H9 (cell line): ENCODE measurements at regions not wholly inside any gene's neighbourhood (a gene's known extent, or its start where the extent isn't known, plus 50 kb on each side); places are given as distances from the start of the nearest gene placed in this dataset.

ENCODE experiments used
- DNase-seq: peaks from one replicate; pipeline ENCODE4 v3.0.0-alpha.2; 2017
- H2AFZ ChIP-seq: one replicate; pipeline ENCODE4 v1.6.1; 2013; ENCODE audit warnings: mild to moderate bottlenecking, low read length, control low read depth, moderate library complexity
- H2AK5ac ChIP-seq: 2 replicates; pipeline ENCODE4 v1.6.1; 2013; ENCODE audit warnings: low read length, control low read depth, mixed read lengths; ENCODE audit not compliant: insufficient read length
- H2BK120ac ChIP-seq: one replicate; pipeline ENCODE4 v1.6.1; 2013; ENCODE audit warnings: low read depth, mild to moderate bottlenecking, low read length, control low read depth, inconsistent platforms; ENCODE audit not compliant: poor library complexity, severe bottlenecking
- H2BK12ac ChIP-seq: 2 replicates; pipeline ENCODE4 v1.6.1; 2013; ENCODE audit warnings: low read length, control low read depth, mixed read lengths, low read depth; ENCODE audit not compliant: insufficient read length
- H2BK15ac ChIP-seq: 2 replicates; pipeline ENCODE4 v1.6.1; 2013; ENCODE audit warnings: low read depth, low read length, control low read depth
- H2BK20ac ChIP-seq: one replicate; pipeline ENCODE4 v1.6.1; 2013; ENCODE audit warnings: low read depth, mild to moderate bottlenecking, low read length, control low read depth, inconsistent platforms; ENCODE audit not compliant: poor library complexity, severe bottlenecking
- H2BK5ac ChIP-seq: 2 replicates; pipeline ENCODE4 v1.6.1; 2013; ENCODE audit warnings: low read length, control low read depth, mixed read lengths; ENCODE audit not compliant: insufficient read length
- H3K14ac ChIP-seq: 2 replicates; pipeline ENCODE4 v1.6.1; 2013; ENCODE audit warnings: low read length, control low read depth; ENCODE audit not compliant: insufficient read depth
- H3K18ac ChIP-seq: 2 replicates; pipeline ENCODE4 v1.6.1; 2013; ENCODE audit warnings: low read depth, mild to moderate bottlenecking, mixed read lengths, low read length, control low read depth; ENCODE audit not compliant: insufficient read length
- H3K23ac ChIP-seq: 2 replicates; pipeline ENCODE4 v1.6.1; 2013; ENCODE audit warnings: low read length, control low read depth, mixed read lengths, low read depth; ENCODE audit not compliant: insufficient read length
- H3K23me2 ChIP-seq: 2 replicates; pipeline ENCODE4 v1.6.1; 2013; ENCODE audit warnings: low read depth, mild to moderate bottlenecking, mixed read lengths, low read length, control low read depth; ENCODE audit not compliant: insufficient read length, poor library complexity, severe bottlenecking
- H3K27ac ChIP-seq: 2 replicates; pipeline ENCODE4 v1.5.1; 2013; ENCODE audit warnings: low read length, control low read depth, mixed read lengths, low read depth; ENCODE audit not compliant: insufficient read length
- H3K27me3 ChIP-seq: 2 replicates; pipeline ENCODE4 v1.6.1; 2013; ENCODE audit warnings: low read length, control low read depth, inconsistent platforms; ENCODE audit not compliant: insufficient read depth
- H3K4ac ChIP-seq: 2 replicates; pipeline ENCODE4 v1.6.1; 2013; ENCODE audit warnings: low read depth, mild to moderate bottlenecking, control low read depth, inconsistent platforms, low read length, moderate library complexity
- H3K4me1 ChIP-seq: 2 replicates; pipeline ENCODE4 v1.6.1; 2013; ENCODE audit warnings: low read length, control low read depth, inconsistent platforms; ENCODE audit not compliant: insufficient read depth
- H3K4me2 ChIP-seq: 2 replicates; pipeline ENCODE4 v1.6.1; 2013; ENCODE audit warnings: low read length, control low read depth, mixed read lengths; ENCODE audit not compliant: insufficient read length, insufficient read depth
- H3K56ac ChIP-seq: 2 replicates; pipeline ENCODE4 v1.6.1; 2013; ENCODE audit warnings: low read depth, mild to moderate bottlenecking, mixed read lengths, low read length, control low read depth; ENCODE audit not compliant: insufficient read length
- H3K79me1 ChIP-seq: 2 replicates; pipeline ENCODE4 v1.6.1; 2013; ENCODE audit warnings: low read depth, mild to moderate bottlenecking, moderate library complexity, low read length, control low read depth, inconsistent platforms; ENCODE audit not compliant: insufficient read depth, poor library complexity, severe bottlenecking
- H3K79me2 ChIP-seq: 2 replicates; pipeline ENCODE4 v1.6.1; 2013; ENCODE audit warnings: low read length, control low read depth, inconsistent platforms; ENCODE audit not compliant: insufficient read depth
- H3K9ac ChIP-seq: 2 replicates; pipeline ENCODE4 v1.6.1; 2013; ENCODE audit warnings: low read length, control low read depth, mixed read lengths; ENCODE audit not compliant: insufficient read length; ENCODE audit errors: extremely low read depth
- H3K9me3 ChIP-seq: one replicate; pipeline ENCODE4 v1.6.1; 2013; ENCODE audit warnings: low read depth, low read length, inconsistent platforms; ENCODE audit not compliant: control insufficient read depth
- H3T11ph ChIP-seq: one replicate; pipeline ENCODE4 v1.6.1; 2013; ENCODE audit warnings: mild to moderate bottlenecking, low read length, control low read depth, inconsistent platforms
- H4K20me1 ChIP-seq: one replicate; pipeline ENCODE4 v1.6.1; 2013; ENCODE audit not compliant: control insufficient read depth, insufficient read length, insufficient read depth
- H4K5ac ChIP-seq: 2 replicates; pipeline ENCODE4 v1.6.1; 2013; ENCODE audit warnings: low read depth, mild to moderate bottlenecking, mixed read lengths, low read length, control low read depth; ENCODE audit not compliant: insufficient read length
- H4K8ac ChIP-seq: replicated peaks from 2 replicates; pipeline ENCODE4 v1.6.1; 2013; ENCODE audit warnings: low read length, control low read depth, mixed read lengths, low read depth; ENCODE audit not compliant: insufficient read length
- H4K91ac ChIP-seq: 2 replicates; pipeline ENCODE4 v1.6.1; 2013; ENCODE audit warnings: low read depth, mild to moderate bottlenecking, moderate library complexity, mixed read lengths, low read length, control low read depth; ENCODE audit not compliant: insufficient read length
- H3K27ac Mint-ChIP-seq, 3 experiments: 2 replicates in 2 of 3; 3 replicates in 1 of 3; pipeline ENCODE4 v1.8.0; 2020 to 2021; ENCODE audit warnings: mixed read lengths in 3 of 3, mild to moderate bottlenecking in 1 of 3, moderate library complexity in 1 of 3
- H3K27me3 Mint-ChIP-seq: 2 replicates; pipeline ENCODE4 v1.8.0; 2021; ENCODE audit warnings: low read depth, mild to moderate bottlenecking, moderate library complexity, mixed read lengths
- H3K36me3 Mint-ChIP-seq, 3 experiments: 2 replicates in 2 of 3; 3 replicates in 1 of 3; pipeline ENCODE4 v1.8.0; 2020 to 2021; ENCODE audit warnings: low read depth in 3 of 3, mixed read lengths in 3 of 3; ENCODE audit not compliant: insufficient read depth in 1 of 3
- H3K4me1 Mint-ChIP-seq, 2 experiments: 2 replicates each; pipeline ENCODE4 v1.8.0; 2020; ENCODE audit warnings: mixed read lengths in 2 of 2
- H3K4me3 Mint-ChIP-seq, 2 experiments: 2 replicates in 1 of 2; 3 replicates in 1 of 2; pipeline ENCODE4 v1.8.0; 2020 to 2021; ENCODE audit warnings: mild to moderate bottlenecking in 2 of 2, mixed read lengths in 2 of 2, moderate library complexity in 1 of 2
- H3K9me3 Mint-ChIP-seq, 2 experiments: 2 replicates in 1 of 2; 3 replicates in 1 of 2; pipeline ENCODE4 v1.8.0; 2020; ENCODE audit warnings: mild to moderate bottlenecking in 2 of 2, mixed read lengths in 2 of 2, moderate library complexity in 1 of 2
- WGBS: extraction: QIAGEN DNeasy Blood & Tissue Kit; methylation state at CpG from one replicate; pipeline ENCODE4 v1.1.7; 2013; ENCODE audit warnings: missing lambda C conversion rate, low lambda C conversion rate, mixed read lengths; ENCODE audit not compliant: insufficient read length; ENCODE audit errors: extremely low coverage; 5-methylcytosine and 5-hydroxymethylcytosine counted together
- TF ChIP-seq, protein P1 (sequence below): fragments of 200-600 bp; sonication (generic); conservative IDR thresholded peaks from 3 replicates; pipeline ENCODE4 v1.8.0; 2021; ENCODE audit warnings: antibody characterized with exemption, mild to moderate bottlenecking

DNA sequence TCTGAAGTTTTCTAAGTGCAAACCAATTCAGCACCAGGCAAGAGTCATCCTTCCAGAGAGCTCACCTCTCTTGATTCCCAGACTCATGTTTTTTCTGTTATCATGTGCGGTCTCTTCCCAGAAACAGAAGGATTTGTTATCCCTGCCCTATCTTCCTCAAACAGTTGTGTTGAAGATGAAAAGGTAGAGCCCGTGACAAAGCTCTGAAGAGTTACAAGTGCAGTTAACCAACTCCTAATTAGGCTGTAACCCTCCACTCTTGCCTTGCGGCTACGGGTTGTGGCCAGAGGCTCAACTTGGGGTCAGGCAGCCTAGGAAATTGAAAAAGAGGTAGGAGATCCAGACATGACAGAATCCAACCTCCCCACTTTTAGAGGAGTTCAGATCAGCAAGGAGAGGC lies 76.2 kb upstream of the CADM1 start:
- no peak overlapping the region for H3K9ac ChIP-seq
- TF ChIP-seq, protein P1, sequence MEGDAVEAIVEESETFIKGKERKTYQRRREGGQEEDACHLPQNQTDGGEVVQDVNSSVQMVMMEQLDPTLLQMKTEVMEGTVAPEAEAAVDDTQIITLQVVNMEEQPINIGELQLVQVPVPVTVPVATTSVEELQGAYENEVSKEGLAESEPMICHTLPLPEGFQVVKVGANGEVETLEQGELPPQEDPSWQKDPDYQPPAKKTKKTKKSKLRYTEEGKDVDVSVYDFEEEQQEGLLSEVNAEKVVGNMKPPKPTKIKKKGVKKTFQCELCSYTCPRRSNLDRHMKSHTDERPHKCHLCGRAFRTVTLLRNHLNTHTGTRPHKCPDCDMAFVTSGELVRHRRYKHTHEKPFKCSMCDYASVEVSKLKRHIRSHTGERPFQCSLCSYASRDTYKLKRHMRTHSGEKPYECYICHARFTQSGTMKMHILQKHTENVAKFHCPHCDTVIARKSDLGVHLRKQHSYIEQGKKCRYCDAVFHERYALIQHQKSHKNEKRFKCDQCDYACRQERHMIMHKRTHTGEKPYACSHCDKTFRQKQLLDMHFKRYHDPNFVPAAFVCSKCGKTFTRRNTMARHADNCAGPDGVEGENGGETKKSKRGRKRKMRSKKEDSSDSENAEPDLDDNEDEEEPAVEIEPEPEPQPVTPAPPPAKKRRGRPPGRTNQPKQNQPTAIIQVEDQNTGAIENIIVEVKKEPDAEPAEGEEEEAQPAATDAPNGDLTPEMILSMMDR: no peak
- Mint-ChIP-seq H3K27ac (no peak overlapping the region; a peak in 2 of 7 replicates), H3K4me1 (peaks cover 30 to 34% of the 10 kb centered on the region in 2 experiments), H3K36me3 (no peaks in the 10 kb centered on the region), H3K27me3 (peaks cover 14% of the 10 kb centered on the region), H3K9me3 (no peaks in the 10 kb centered on the region; a peak in 1 of 5 replicates), H3K4me3 (no peak overlapping the region)
- no peak overlapping the region for H3K18ac ChIP-seq
- no peak overlapping the region for H3K27ac ChIP-seq
- H3K4me1 ChIP-seq: peaks cover 17% of the 10 kb centered on the region
- H4K91ac ChIP-seq: no peak overlapping the region
- no peaks in the 10 kb centered on the region for H3K23me2 ChIP-seq
- no peak overlapping the region for H3T11ph ChIP-seq
- no peak overlapping the region for H2BK20ac ChIP-seq
- no peak overlapping the region for H2BK5ac ChIP-seq
- no peaks in the 10 kb centered on the region for H3K79me1 ChIP-seq
- no peaks in the 10 kb centered on the region for H3K9me3 ChIP-seq
- no peak overlapping the region for H4K5ac ChIP-seq
- H4K8ac ChIP-seq: no peak overlapping the region
- no peaks in the 10 kb centered on the region for H3K27me3 ChIP-seq
- H2AK5ac ChIP-seq: no peak overlapping the region
- H3K4ac ChIP-seq: no peak overlapping the region
- no peak overlapping the region for H2AFZ ChIP-seq
- no peak overlapping the region for H3K14ac ChIP-seq
- no peak overlapping the region for H2BK120ac ChIP-seq
- no peaks in the 10 kb centered on the region for H3K79me2 ChIP-seq
- no peak overlapping the region for H2BK12ac ChIP-seq
- H3K4me2 ChIP-seq: no peak overlapping the region
- no peak overlapping the region for H3K23ac ChIP-seq
- H3K56ac ChIP-seq: no peak overlapping the region
- no CpG with 5 or more reads among the region's 4 CpGs for WGBS
- no peak for DNase-seq
- no peak overlapping the region for H2BK15ac ChIP-seq
- H4K20me1 ChIP-seq: no peaks in the 10 kb centered on the region
